HEK293 (cell line): ENCODE measurements at regions not wholly inside any gene's neighbourhood (a gene's known extent, or its start where the extent isn't known, plus 50 kb on each side); places are given as distances from the start of the nearest gene placed in this dataset.

Experiments used
- CTCF ChIA-PET: fragments of 350-600 bp; formaldehyde crosslinking; extraction: SDS; loops from one replicate; lab custom pipeline; 2021; ENCODE audit warnings: antibody characterized with exemption; lab: Yijun Ruan, JAX
- POLR2A ChIA-PET: fragments of 300-600 bp; formaldehyde crosslinking; extraction: SDS; loops from one replicate; lab custom pipeline; 2020; ENCODE audit warnings: antibody characterized with exemption, inconsistent platforms; lab: Yijun Ruan, JAX
- H3K27ac ChIP-seq: fragments of 200-500 bp; sonication (Bioruptor generic); 2 replicates; pipeline ENCODE4 v1.5.1; 2014; ENCODE audit warnings: low read depth, low read length, control low read depth, inconsistent platforms; ENCODE audit errors: extremely low read depth
- H3K36me3 ChIP-seq, 2 experiments: fragments of 200-500 bp in 1 of 2; sonication (Bioruptor generic) in 1 of 2; 1 replicate in 1 of 2; 2 replicates in 1 of 2; pipeline ENCODE4 v1.5.1; 2014 to 2017; ENCODE audit warnings: inconsistent platforms in 2 of 2, low read length in 2 of 2; ENCODE audit not compliant: control insufficient read depth in 2 of 2, insufficient read depth in 1 of 2
- H3K4me1 ChIP-seq: fragments of 200-500 bp; sonication (Bioruptor generic); 2 replicates; pipeline ENCODE4 v1.5.1; 2014; ENCODE audit warnings: mild to moderate bottlenecking, low read length, inconsistent platforms; ENCODE audit not compliant: control insufficient read depth, insufficient read depth
- H3K4me3 ChIP-seq: 2 replicates; pipeline ENCODE4 v1.5.1; 2011; ENCODE audit warnings: low read depth, mild to moderate bottlenecking, control low read depth, low read length, moderate library complexity
- H3K9me3 ChIP-seq: fragments of 200-500 bp; sonication (Bioruptor generic); 2 replicates; pipeline ENCODE4 v1.5.1; 2014; ENCODE audit warnings: low read depth, low read length, inconsistent platforms; ENCODE audit not compliant: control insufficient read depth, insufficient read depth
- FEZF1 ChIP-seq: fragments of 450-650 bp; formaldehyde crosslinking; IDR thresholded peaks from 2 replicates; pipeline ENCODE4 v1.5.1; 2016; ENCODE audit warnings: missing biosample characterization, missing genetic modification characterization
- HOXD13 ChIP-seq: sonication (generic); formaldehyde crosslinking; IDR thresholded peaks from 2 replicates; pipeline ENCODE4 v1.8.0; 2022; ENCODE audit warnings: missing genetic modification reagents, borderline replicate concordance
- MZF1 ChIP-seq: fragments of 450-650 bp; formaldehyde crosslinking; IDR thresholded peaks from 2 replicates; pipeline ENCODE4 v1.5.1; 2017; ENCODE audit warnings: missing biosample characterization, missing genetic modification characterization, borderline replicate concordance
- ZNF140 ChIP-seq: fragments of 450-650 bp; formaldehyde crosslinking; IDR thresholded peaks from 2 replicates; pipeline ENCODE4 v1.5.1; 2016; ENCODE audit warnings: missing biosample characterization, missing genetic modification characterization
- ZNF16 ChIP-seq: fragments of 450-650 bp; formaldehyde crosslinking; IDR thresholded peaks from 2 replicates; pipeline ENCODE4 v1.5.1; 2016; ENCODE audit warnings: low read depth, missing biosample characterization, missing genetic modification characterization
- ZNF221 ChIP-seq: fragments of 450-650 bp; formaldehyde crosslinking; IDR thresholded peaks from 2 replicates; pipeline ENCODE4 v1.5.1; 2017; ENCODE audit warnings: missing biosample characterization, missing genetic modification characterization, borderline replicate concordance
- ZNF292 ChIP-seq: fragments of 450-650 bp; formaldehyde crosslinking; IDR thresholded peaks from 2 replicates; pipeline ENCODE4 v1.5.1; 2016; ENCODE audit warnings: low read depth, missing biosample characterization, missing genetic modification characterization, borderline replicate concordance
- ZNF302 ChIP-seq: fragments of 450-650 bp; formaldehyde crosslinking; IDR thresholded peaks from 2 replicates; pipeline ENCODE4 v1.5.1; 2016; ENCODE audit warnings: missing biosample characterization, missing genetic modification characterization, low read depth
- ZNF366 ChIP-seq: fragments of 450-650 bp; formaldehyde crosslinking; conservative IDR thresholded peaks from 2 replicates; pipeline ENCODE4 v1.5.1; 2016; ENCODE audit warnings: missing biosample characterization, missing genetic modification characterization
- ZNF433 ChIP-seq: fragments of 450-650 bp; formaldehyde crosslinking; IDR thresholded peaks from 2 replicates; pipeline ENCODE4 v1.5.1; 2016; ENCODE audit warnings: missing biosample characterization, missing genetic modification characterization, low read depth
- ZNF560 ChIP-seq: fragments of 450-650 bp; formaldehyde crosslinking; IDR thresholded peaks from 2 replicates; pipeline ENCODE4 v1.5.1; 2017; ENCODE audit warnings: missing biosample characterization, missing genetic modification characterization, borderline replicate concordance
- ZNF621 ChIP-seq: fragments of 450-650 bp; formaldehyde crosslinking; IDR thresholded peaks from 2 replicates; pipeline ENCODE4 v1.5.1; 2017; ENCODE audit warnings: missing biosample characterization, missing genetic modification characterization
- ZNF623 ChIP-seq: fragments of 450-650 bp; formaldehyde crosslinking; IDR thresholded peaks from 2 replicates; pipeline ENCODE4 v1.5.1; 2016; ENCODE audit warnings: missing biosample characterization, missing genetic modification characterization
- ZNF701 ChIP-seq: fragments of 450-650 bp; formaldehyde crosslinking; IDR thresholded peaks from 2 replicates; pipeline ENCODE4 v1.5.1; 2016; ENCODE audit warnings: missing biosample characterization, missing genetic modification characterization
- TF ChIP-seq, protein P1 (sequence below): fragments of 450-650 bp; IDR thresholded peaks from 2 replicates; pipeline ENCODE4 v1.5.1; 2018; ENCODE audit warnings: missing biosample characterization, mild to moderate bottlenecking, missing genetic modification characterization
- TF ChIP-seq, protein P2 (sequence below): fragments of 450-650 bp; formaldehyde crosslinking; IDR thresholded peaks from 2 replicates; pipeline ENCODE4 v1.5.0; 2017; ENCODE audit warnings: missing biosample characterization, missing genetic modification characterization, borderline replicate concordance
- TF ChIP-seq, protein P3 (sequence below): fragments of 450-650 bp; formaldehyde crosslinking; IDR thresholded peaks from 2 replicates; pipeline ENCODE4 v1.5.1; 2016; ENCODE audit warnings: missing biosample characterization, missing genetic modification characterization, borderline replicate concordance

DNA sequence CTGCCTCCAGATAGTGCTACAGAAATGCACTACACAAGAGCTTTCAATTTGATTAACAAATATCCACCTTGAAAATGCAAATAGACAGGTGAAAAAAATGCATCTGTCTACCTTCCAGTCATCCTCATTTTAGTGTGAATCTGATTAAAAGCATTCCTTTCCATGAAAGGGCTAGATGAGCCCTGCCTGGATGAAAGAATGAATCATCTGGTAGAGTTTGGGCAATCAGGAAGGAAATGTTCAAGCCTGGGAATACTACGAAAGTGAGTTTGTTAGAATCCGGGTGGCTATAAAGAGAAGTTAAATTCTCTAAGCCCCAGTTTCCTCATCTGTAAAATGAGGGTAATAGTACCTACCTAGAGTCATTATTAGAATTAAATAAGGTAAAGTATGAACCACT lies 142.6 kb downstream of the FAM114A2 start (continued):
- TF ChIP-seq FEZF1 (tag by site-specific recombination) (no peak), ZNF292 (no peak), ZNF140 (tag by site-specific recombination) (no peak), MZF1 (no peak), ZNF433 (tag by site-specific recombination) (no peak), HOXD13 (no peak), ZNF623 (no peak)
- TF ChIP-seq, protein P1, sequence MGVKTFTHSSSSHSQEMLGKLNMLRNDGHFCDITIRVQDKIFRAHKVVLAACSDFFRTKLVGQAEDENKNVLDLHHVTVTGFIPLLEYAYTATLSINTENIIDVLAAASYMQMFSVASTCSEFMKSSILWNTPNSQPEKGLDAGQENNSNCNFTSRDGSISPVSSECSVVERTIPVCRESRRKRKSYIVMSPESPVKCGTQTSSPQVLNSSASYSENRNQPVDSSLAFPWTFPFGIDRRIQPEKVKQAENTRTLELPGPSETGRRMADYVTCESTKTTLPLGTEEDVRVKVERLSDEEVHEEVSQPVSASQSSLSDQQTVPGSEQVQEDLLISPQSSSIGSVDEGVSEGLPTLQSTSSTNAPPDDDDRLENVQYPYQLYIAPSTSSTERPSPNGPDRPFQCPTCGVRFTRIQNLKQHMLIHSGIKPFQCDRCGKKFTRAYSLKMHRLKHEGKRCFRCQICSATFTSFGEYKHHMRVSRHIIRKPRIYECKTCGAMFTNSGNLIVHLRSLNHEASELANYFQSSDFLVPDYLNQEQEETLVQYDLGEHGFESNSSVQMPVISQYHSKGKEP: no peak
- TF ChIP-seq, all 188 proteins: peak for 0

DNA sequence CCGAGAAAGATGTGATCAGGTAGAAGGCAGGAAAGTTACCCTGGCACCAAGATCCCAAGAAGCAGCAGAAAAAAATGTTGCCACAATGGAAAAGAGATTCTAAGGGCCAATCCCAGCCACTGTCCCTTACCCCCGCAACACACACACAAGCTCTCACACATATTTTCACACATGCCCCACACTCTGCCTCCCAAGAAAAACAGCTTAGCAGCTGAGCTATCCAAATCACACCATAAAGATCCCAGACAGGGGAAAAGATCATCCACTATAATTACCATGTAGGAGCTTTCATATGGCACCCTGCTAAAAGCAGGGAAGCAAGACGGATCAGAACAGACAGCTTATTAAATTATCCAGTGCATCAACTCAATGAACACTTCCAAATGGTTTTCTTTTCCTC lies 143.4 kb downstream of the FAM114A2 start:
- H3K4me3 ChIP-seq: no peak overlapping the region
- H3K36me3 ChIP-seq: no peaks in the 10 kb centered on the region
- H3K4me1 ChIP-seq: no peaks in the 10 kb centered on the region
- H3K9me3 ChIP-seq: no peaks in the 10 kb centered on the region
- POLR2A ChIA-PET: no interaction called here
- TF ChIP-seq ZNF560 (tag by site-specific recombination) (no peak), ZNF366 (no peak), ZNF221 (tag by site-specific recombination) (no peak), ZNF302 (tag by site-specific recombination) (no peak), ZNF16 (tag by site-specific recombination) (no peak), ZNF621 (no peak), ZNF701 (tag by site-specific recombination) (no peak), ZNF623 (no peak)
- TF ChIP-seq, protein P2, sequence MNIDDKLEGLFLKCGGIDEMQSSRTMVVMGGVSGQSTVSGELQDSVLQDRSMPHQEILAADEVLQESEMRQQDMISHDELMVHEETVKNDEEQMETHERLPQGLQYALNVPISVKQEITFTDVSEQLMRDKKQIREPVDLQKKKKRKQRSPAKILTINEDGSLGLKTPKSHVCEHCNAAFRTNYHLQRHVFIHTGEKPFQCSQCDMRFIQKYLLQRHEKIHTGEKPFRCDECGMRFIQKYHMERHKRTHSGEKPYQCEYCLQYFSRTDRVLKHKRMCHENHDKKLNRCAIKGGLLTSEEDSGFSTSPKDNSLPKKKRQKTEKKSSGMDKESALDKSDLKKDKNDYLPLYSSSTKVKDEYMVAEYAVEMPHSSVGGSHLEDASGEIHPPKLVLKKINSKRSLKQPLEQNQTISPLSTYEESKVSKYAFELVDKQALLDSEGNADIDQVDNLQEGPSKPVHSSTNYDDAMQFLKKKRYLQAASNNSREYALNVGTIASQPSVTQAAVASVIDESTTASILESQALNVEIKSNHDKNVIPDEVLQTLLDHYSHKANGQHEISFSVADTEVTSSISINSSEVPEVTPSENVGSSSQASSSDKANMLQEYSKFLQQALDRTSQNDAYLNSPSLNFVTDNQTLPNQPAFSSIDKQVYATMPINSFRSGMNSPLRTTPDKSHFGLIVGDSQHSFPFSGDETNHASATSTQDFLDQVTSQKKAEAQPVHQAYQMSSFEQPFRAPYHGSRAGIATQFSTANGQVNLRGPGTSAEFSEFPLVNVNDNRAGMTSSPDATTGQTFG (tag by site-specific recombination): no peak
- TF ChIP-seq, protein P3, sequence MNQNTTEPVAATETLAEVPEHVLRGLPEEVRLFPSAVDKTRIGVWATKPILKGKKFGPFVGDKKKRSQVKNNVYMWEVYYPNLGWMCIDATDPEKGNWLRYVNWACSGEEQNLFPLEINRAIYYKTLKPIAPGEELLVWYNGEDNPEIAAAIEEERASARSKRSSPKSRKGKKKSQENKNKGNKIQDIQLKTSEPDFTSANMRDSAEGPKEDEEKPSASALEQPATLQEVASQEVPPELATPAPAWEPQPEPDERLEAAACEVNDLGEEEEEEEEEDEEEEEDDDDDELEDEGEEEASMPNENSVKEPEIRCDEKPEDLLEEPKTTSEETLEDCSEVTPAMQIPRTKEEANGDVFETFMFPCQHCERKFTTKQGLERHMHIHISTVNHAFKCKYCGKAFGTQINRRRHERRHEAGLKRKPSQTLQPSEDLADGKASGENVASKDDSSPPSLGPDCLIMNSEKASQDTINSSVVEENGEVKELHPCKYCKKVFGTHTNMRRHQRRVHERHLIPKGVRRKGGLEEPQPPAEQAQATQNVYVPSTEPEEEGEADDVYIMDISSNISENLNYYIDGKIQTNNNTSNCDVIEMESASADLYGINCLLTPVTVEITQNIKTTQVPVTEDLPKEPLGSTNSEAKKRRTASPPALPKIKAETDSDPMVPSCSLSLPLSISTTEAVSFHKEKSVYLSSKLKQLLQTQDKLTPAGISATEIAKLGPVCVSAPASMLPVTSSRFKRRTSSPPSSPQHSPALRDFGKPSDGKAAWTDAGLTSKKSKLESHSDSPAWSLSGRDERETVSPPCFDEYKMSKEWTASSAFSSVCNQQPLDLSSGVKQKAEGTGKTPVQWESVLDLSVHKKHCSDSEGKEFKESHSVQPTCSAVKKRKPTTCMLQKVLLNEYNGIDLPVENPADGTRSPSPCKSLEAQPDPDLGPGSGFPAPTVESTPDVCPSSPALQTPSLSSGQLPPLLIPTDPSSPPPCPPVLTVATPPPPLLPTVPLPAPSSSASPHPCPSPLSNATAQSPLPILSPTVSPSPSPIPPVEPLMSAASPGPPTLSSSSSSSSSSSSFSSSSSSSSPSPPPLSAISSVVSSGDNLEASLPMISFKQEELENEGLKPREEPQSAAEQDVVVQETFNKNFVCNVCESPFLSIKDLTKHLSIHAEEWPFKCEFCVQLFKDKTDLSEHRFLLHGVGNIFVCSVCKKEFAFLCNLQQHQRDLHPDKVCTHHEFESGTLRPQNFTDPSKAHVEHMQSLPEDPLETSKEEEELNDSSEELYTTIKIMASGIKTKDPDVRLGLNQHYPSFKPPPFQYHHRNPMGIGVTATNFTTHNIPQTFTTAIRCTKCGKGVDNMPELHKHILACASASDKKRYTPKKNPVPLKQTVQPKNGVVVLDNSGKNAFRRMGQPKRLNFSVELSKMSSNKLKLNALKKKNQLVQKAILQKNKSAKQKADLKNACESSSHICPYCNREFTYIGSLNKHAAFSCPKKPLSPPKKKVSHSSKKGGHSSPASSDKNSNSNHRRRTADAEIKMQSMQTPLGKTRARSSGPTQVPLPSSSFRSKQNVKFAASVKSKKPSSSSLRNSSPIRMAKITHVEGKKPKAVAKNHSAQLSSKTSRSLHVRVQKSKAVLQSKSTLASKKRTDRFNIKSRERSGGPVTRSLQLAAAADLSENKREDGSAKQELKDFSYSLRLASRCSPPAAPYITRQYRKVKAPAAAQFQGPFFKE (tag by site-specific recombination): no peak
- CTCF ChIA-PET: no interaction called here
- H3K27ac ChIP-seq: no peak overlapping the region
